AG08396 (cell line): ENCODE measurements at regions not wholly inside any gene's neighbourhood (a gene's known extent, or its start where the extent isn't known, plus 50 kb on each side); places are given as distances from the start of the nearest gene placed in this dataset.
"Not testable (repeated sequence)": the region's sequence is repeated elsewhere in the genome, so short reads cannot be mapped to it uniquely, and the experiment has no call there.

Source experiments
- DNase-seq: peaks from one replicate; pipeline ENCODE4 v3.0.0; 2012; ENCODE audit warnings: low spot score, mixed read lengths

GRCh38 chr12:94856324-94856723 is 147.2 kb downstream of the NDUFA12 start:
- DNase-seq, result no peak

- DNase-seq, result no peak
Measured at GRCh38 chr12:94855853-94856252, 147.6 kb downstream of the NDUFA12 start.

GRCh38 chr12:94851396-94852028 is 152.0 kb downstream of the NDUFA12 start:
- no peak for DNase-seq

GRCh38 chr12:94849411-94849976 is 154.0 kb downstream of the NDUFA12 start:
- no peak for DNase-seq

GRCh38 chr12:94848966-94849365 is 154.5 kb downstream of the NDUFA12 start:
- DNase-seq, result no peak

- no peak for DNase-seq
Measured at GRCh38 chr12:94845110-94845509, 158.4 kb downstream of the NDUFA12 start.

- no peak for DNase-seq
Measured at GRCh38 chr12:94844452-94844851, 159.0 kb downstream of the NDUFA12 start.

GRCh38 chr12:94841904-94842610 is 161.4 kb downstream of the NDUFA12 start:
- DNase-seq, result no peak

GRCh38 chr12:94841177-94841576 is 162.3 kb downstream of the NDUFA12 start:
- DNase-seq, result no peak

GRCh38 chr12:94839347-94839746 is 164.2 kb downstream of the NDUFA12 start:
- DNase-seq, result no peak

- not testable (repeated sequence) for DNase-seq
Measured at GRCh38 chr12:94836952-94837670, 166.4 kb downstream of the NDUFA12 start.

- no peak for DNase-seq
Measured at GRCh38 chr12:94834036-94834625, 169.4 kb downstream of the NDUFA12 start.

GRCh38 chr12:94832780-94833681 is 170.5 kb downstream of the NDUFA12 start:
- no peak for DNase-seq

GRCh38 chr12:94832105-94832504 is 171.4 kb downstream of the NDUFA12 start:
- DNase-seq, result no peak

GRCh38 chr12:94831081-94831751 is 172.3 kb downstream of the NDUFA12 start:
- DNase-seq, result no peak

- no peak for DNase-seq
Measured at GRCh38 chr12:94829552-94829951, 173.9 kb downstream of the NDUFA12 start.

- DNase-seq, result no peak
Measured at GRCh38 chr12:94819011-94819410, 168.7 kb upstream of the TMCC3 start.

GRCh38 chr12:94817695-94818075 is 167.3 kb upstream of the TMCC3 start:
- no peak for DNase-seq

- DNase-seq, result not testable (repeated sequence)
Measured at GRCh38 chr12:94817201-94817600, 166.8 kb upstream of the TMCC3 start.

- not testable (repeated sequence) for DNase-seq
Measured at GRCh38 chr12:94816746-94817145, 166.4 kb upstream of the TMCC3 start.

GRCh38 chr12:94815958-94816357 is 165.6 kb upstream of the TMCC3 start:
- no peak for DNase-seq
